Stimulated activated CD4-positive, alpha-beta T cell treated with anti-CD3 and anti-CD28 coated beads, Interleukin-12 subunit alpha, Interleukin-12 subunit beta, amount 100 ng/mL, for 24 hours (primary cell): ENCODE measurements at regions not wholly inside any gene's neighbourhood (a gene's known extent, or its start where the extent isn't known, plus 50 kb on each side); places are given as distances from the start of the nearest gene placed in this dataset.

Experiments
- DNase-seq, 2 experiments: peaks; one replicate each; pipeline ENCODE4 v3.0.0-alpha.2; 2020; ENCODE audit warnings: low read depth in 2 of 2

- no peak for DNase-seq
These were observed 136.6 kb downstream of the RNF152 start for GRCh38 chr18:61756244-61756643.

- DNase-seq = no peak
These were observed 137.3 kb downstream of the RNF152 start for GRCh38 chr18:61755555-61755954.

- DNase-seq = no peak
These were observed 138.7 kb downstream of the RNF152 start for GRCh38 chr18:61754039-61754583.

GRCh38 chr18:61753373-61753772 lies 139.4 kb downstream of the RNF152 start:
- no peak for DNase-seq

DNA sequence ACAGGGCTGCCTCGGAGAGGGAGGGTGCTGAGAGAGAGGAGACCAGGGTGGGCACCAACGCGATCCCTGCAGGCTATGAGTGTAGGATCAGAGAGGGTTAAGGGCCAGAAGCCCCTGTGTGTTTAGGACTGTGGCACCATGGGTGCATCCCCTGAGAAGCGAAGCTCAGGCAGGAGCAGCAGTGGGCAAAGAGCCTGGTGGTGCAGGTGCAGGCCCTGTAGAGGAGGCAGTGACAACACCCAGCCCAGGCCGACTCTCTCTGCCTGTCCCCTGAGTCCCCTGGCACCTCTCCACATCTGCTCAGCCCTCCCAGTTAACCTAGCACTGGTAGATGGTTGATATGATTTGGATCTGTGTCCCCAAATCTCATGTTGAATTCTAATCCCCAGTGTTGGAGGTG lies 139.8 kb downstream of the RNF152 start:
- no peak for DNase-seq

- DNase-seq = no peak
These were observed 141.8 kb downstream of the RNF152 start for GRCh38 chr18:61750840-61751668.

- no peak for DNase-seq
These were observed 143.3 kb downstream of the RNF152 start for GRCh38 chr18:61749546-61749945.

DNA sequence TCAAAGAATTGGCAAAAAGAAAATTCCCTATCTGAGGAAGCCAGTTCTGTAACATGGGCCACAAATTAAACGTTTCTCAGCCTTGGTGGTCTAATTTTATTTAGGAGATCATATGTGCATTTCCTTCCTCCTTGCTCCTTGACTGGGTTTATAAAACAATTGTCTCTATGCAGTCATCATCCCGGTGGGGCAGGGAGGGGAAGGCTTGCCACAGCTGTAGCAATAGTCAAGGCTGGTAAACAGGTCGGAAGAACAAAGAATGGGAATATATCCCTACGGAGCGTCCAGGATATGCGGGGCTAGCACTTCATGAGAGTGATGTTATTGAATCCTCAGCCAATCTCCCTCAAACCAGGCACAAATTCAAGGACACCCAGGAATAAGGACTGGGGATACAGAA lies 143.8 kb downstream of the RNF152 start:
- DNase-seq = no peak

GRCh38 chr18:61748004-61748403 lies 144.8 kb downstream of the RNF152 start:
- DNase-seq = no peak

- DNase-seq = no peak
These were observed 148.9 kb downstream of the RNF152 start for GRCh38 chr18:61743775-61744531.

- DNase-seq = no peak
These were observed 150.0 kb downstream of the RNF152 start for GRCh38 chr18:61742565-61743429.

GRCh38 chr18:61741881-61742454 lies 150.8 kb downstream of the RNF152 start:
- DNase-seq = no peak

GRCh38 chr18:61738488-61738887 lies 154.3 kb downstream of the RNF152 start:
- DNase-seq = no peak

DNA sequence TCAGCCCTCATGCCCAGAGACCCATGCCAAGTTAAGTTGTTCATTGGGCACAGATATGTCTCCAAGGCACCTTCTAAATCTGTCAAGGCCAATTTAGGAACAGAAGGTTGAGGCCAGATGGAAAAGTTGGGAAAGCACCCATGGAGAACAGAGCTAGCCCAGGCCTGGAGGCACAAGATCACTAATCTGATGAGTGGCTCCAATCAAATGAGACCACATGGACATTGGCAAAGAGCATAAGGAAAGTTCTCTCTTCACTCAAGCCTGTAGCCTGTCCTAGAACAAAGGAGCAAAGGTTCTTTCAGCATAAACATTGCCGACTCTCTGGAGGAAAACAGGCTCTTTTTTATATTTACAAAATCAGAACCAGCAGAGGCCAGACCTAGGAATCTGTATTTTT lies 154.8 kb downstream of the RNF152 start:
- no peak for DNase-seq

DNA sequence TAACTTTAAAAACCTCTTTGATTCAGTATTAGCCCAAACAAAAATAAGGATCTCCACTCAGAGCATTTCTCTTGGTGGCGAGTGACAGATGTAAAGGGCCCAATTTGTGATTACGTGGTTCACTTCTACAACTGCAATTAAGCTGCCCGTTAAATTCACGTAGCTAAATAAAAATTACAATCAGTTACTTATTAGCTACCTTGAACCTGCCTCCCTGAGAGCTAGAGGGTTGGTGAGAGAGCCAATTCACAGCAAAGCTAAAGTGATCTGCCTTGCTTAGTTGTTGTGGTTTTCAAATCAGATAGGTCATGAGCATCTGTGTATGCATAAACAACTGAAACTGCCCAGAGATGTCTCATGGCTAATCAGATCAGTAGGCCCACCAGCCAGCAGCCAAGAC lies 156.7 kb downstream of the RNF152 start:
- no peak for DNase-seq

GRCh38 chr18:61735564-61736102 lies 157.2 kb downstream of the RNF152 start:
- no peak for DNase-seq

DNA sequence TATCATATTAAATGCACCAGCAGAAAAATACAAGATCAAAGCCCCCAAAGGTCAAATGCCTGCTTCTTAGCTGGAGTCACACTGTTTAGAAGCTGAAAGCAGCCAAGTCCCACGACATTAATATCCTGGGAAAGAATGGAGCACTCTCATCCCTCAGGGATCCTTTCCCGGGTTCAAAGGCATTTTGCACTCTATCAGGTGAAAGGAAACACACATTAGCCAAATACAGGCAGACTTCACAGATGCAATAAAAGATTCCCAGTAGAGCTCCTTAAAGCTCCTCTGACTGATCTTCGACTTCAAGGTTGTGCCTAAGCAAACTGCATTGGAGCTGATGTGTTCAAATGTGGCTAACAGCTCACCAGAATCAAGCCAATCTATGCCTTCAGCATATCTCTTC lies 158.4 kb downstream of the RNF152 start:
- DNase-seq = no peak

GRCh38 chr18:61732854-61733253 lies 160.0 kb downstream of the RNF152 start:
- DNase-seq = no peak

GRCh38 chr18:61731693-61732376 lies 161.0 kb downstream of the RNF152 start:
- DNase-seq = no peak

- no peak for DNase-seq
These were observed 161.6 kb downstream of the RNF152 start for GRCh38 chr18:61731178-61731577.

DNA sequence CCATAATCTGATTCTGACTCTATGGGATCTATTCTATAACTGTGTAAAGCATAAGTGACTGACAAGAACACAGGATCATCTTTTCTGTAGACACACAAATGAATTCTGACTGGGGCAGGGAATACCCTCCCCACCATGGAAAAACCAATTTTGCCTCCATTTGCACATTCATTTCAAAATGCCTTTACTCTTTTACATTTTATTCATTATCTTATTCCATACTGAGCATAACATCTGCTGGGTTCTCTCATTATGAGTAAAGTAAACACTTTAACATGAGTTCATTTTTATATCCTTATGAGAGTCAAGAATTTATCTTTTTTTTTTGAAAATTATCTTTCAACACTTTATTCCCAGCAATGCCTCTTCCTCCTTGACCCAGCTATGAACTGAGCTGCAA lies 163.5 kb downstream of the RNF152 start:
- no peak for DNase-seq
